Panc1 (cell line): ENCODE measurements at regions not wholly inside any gene's neighbourhood (a gene's known extent, or its start where the extent isn't known, plus 50 kb on each side); places are given as distances from the start of the nearest gene placed in this dataset.

ENCODE experiments used
- ATAC-seq: fragments of 200-7000 bp; cut with Tn5 transposase; 2 replicates; pipeline ENCODE4 v1.9.1; 2020; ENCODE audit warnings: mild to moderate bottlenecking, moderate library complexity
- BruUV-seq: library from RNA; stranded (reverse); fragments of 400-500 nt; replicated peaks from 2 replicates; lab custom pipeline; 2021; lab: Mats Ljungman, UMichigan
- CTCF ChIA-PET: fragments of 300-600 bp; sonication (Branson Sonifier 250); formaldehyde crosslinking; loops from one replicate; lab custom pipeline; 2022; ENCODE audit warnings: antibody characterized with exemption; lab: Charles Lee
- POLR2A ChIA-PET: fragments of 300-600 bp; sonication (Branson Sonifier 250); formaldehyde crosslinking; loops from one replicate; lab custom pipeline; 2022; ENCODE audit warnings: antibody characterized with exemption; lab: Charles Lee
- DNase-seq: peaks from one replicate; pipeline ENCODE4 v3.0.0-alpha.2; 2010; ENCODE audit warnings: low read depth, low spot score
- H3K27ac ChIP-seq: 2 replicates; pipeline ENCODE4 v1.5.1; 2011; ENCODE audit warnings: mild to moderate bottlenecking, low read length, inconsistent platforms
- H3K27me3 ChIP-seq: fragments of 200-500 bp; sonication (Bioruptor generic); 2 replicates; pipeline ENCODE4 v1.6.0; 2014; ENCODE audit warnings: low read length, inconsistent platforms; ENCODE audit not compliant: control insufficient read depth, insufficient read depth
- H3K36me3 ChIP-seq: fragments of 200-500 bp; sonication (Bioruptor generic); 2 replicates; pipeline ENCODE4 v1.5.1; 2014; ENCODE audit warnings: inconsistent platforms, mild to moderate bottlenecking, low read length, moderate library complexity; ENCODE audit not compliant: control insufficient read depth, insufficient read depth
- H3K4me1 ChIP-seq: 2 replicates; pipeline ENCODE4 v1.5.1; 2011; ENCODE audit warnings: inconsistent platforms, mild to moderate bottlenecking, low read length, moderate library complexity; ENCODE audit not compliant: control insufficient read depth, insufficient read depth
- H3K4me3 ChIP-seq, 2 experiments: 2 replicates each; pipeline ENCODE4 v1.5.1; 2011 to 2012; ENCODE audit warnings: low read depth in 2 of 2, low read length in 2 of 2, mild to moderate bottlenecking in 2 of 2, inconsistent platforms in 1 of 2, moderate library complexity in 1 of 2
- H3K9me3 ChIP-seq: fragments of 200-500 bp; sonication (Bioruptor generic); 2 replicates; pipeline ENCODE4 v1.5.1; 2014; ENCODE audit warnings: low read depth, mild to moderate bottlenecking, inconsistent platforms, low read length, moderate library complexity; ENCODE audit not compliant: control insufficient read depth, insufficient read depth
- CTCF ChIP-seq: fragments of 450-650 bp; IDR thresholded peaks from 2 replicates; pipeline ENCODE4 v1.5.1; 2017; ENCODE audit warnings: mild to moderate bottlenecking
- POLR2AphosphoS5 ChIP-seq: IDR thresholded peaks from 2 replicates; pipeline ENCODE4 v1.6.1; 2012; ENCODE audit warnings: mild to moderate bottlenecking, low read depth, low read length, moderate library complexity
- REST ChIP-seq, 2 experiments: IDR thresholded peaks; 2 replicates each; pipeline ENCODE4 v1.6.1; 2011 to 2012; ENCODE audit warnings: low read depth in 2 of 2, control low read depth in 1 of 2, low read length in 1 of 2, mild to moderate bottlenecking in 1 of 2, moderate library complexity in 1 of 2; ENCODE audit not compliant: insufficient read depth in 1 of 2
- SIN3A ChIP-seq: IDR thresholded peaks from 2 replicates; pipeline ENCODE4 v1.6.1; 2012; ENCODE audit warnings: low read depth, mild to moderate bottlenecking, low read length, moderate library complexity, borderline replicate concordance; ENCODE audit not compliant: insufficient read depth
- TCF7L2 ChIP-seq: IDR thresholded peaks from 2 replicates; pipeline ENCODE4 v1.6.1; 2011; ENCODE audit warnings: mild to moderate bottlenecking, low read depth, low read length, inconsistent platforms
- in situ Hi-C: cut with HindIII; loops from 2 replicates; pipeline ENCODE4 v1.10.0; 2016; ENCODE audit warnings: low sequenced_read_pairs, low pct_unique_long_range_greater_than_20kb
- intact Hi-C: fragments of 100-400 bp; cut with micrococcal nuclease; formaldehyde crosslinking; loops from one replicate; pipeline ENCODE4 v1.10.0; 2022; ENCODE audit not compliant: unreplicated experiment

GRCh38 chr10:3396116-3396515 lies 223.5 kb upstream of the PITRM1 start:
- CTCF ChIA-PET: no interaction called here
- DNase-seq (no peak), ATAC-seq (no peak)
- Histone ChIP-seq H3K36me3 (no peaks in the 10 kb centered on the region), H3K27me3 (no peaks in the 10 kb centered on the region), H3K4me3 (no peak overlapping the region), H3K27ac (no peak overlapping the region), H3K9me3 (no peaks in the 10 kb centered on the region), H3K4me1 (no peaks in the 10 kb centered on the region; the same call in 1 of the 2 replicates)
- no TSS peak for BruUV-seq
- POLR2A ChIA-PET: no interaction called here
- intact Hi-C loops (no loop called here), in situ Hi-C loops (no loop called here)
- TF ChIP-seq REST (IDR thresholded peaks at IDR 0.05; ENCODE audit: insufficient read depth in 1 of 2, low read depth in 2 of 2, low read length in 1 of 2): no peak
- no peak for TF ChIP-seq CTCF
- TF ChIP-seq POLR2AphosphoS5: no peak
- TF ChIP-seq SIN3A: no peak
- TF ChIP-seq TCF7L2: no peak

DNA sequence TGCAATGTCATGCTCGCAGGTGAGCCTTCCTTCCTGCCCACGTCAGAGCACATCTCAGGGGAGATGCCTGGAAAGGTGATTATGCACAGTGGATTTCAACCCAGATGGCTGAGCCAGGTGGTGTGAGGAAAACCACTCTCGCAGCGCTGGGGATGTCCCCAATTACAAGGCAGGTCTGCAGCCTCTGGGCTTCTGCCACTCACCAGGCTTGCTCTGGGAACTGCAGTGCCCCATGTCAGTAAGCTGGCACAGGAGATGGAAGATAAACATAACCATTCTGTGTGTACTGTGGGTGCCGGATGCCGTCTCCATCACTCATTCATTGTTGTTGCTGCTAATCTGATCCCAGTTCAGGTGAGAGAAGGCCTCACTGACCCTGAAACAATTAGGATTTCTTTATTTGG lies 222.9 kb upstream of the PITRM1 start:
- H3K4me1 ChIP-seq: no peaks in the 10 kb centered on the region; the same call in 1 of the 2 replicates
- no peak overlapping the region for H3K27ac ChIP-seq
- no peak for DNase-seq
- no peaks in the 10 kb centered on the region for H3K9me3 ChIP-seq
- TF ChIP-seq POLR2AphosphoS5 (no peak), TCF7L2 (no peak), SIN3A (no peak), REST (IDR thresholded peaks at IDR 0.05; ENCODE audit: insufficient read depth in 1 of 2, low read depth in 2 of 2, low read length in 1 of 2) (no peak), CTCF (no peak)
- no peaks in the 10 kb centered on the region for H3K36me3 ChIP-seq
- ChIA-PET CTCF (no interaction called here), POLR2A (no interaction called here)
- intact Hi-C loops: no loop called here
- in situ Hi-C loops: no loop called here
- ATAC-seq: no peak
- H3K4me3 ChIP-seq: no peak overlapping the region
- BruUV-seq: no TSS peak
- no peaks in the 10 kb centered on the region for H3K27me3 ChIP-seq
